NCI-H2081 treated with DMSO at 0.1 percent for 48 hours (cell line): ENCODE measurements at regions not wholly inside any gene's neighbourhood (a gene's known extent, or its start where the extent isn't known, plus 50 kb on each side); places are given as distances from the start of the nearest gene placed in this dataset.
A peak's percentile ranks its signal among the peaks of the same experiment; 100 is the strongest.
"Not testable (repeated sequence)": the region's sequence is repeated elsewhere in the genome, so short reads cannot be mapped to it uniquely, and the experiment has no call there.

ENCODE experiments used
- DNase-seq: peaks from one replicate; lab custom pipeline; 2025; lab: John Stamatoyannopoulos, UW

DNA sequence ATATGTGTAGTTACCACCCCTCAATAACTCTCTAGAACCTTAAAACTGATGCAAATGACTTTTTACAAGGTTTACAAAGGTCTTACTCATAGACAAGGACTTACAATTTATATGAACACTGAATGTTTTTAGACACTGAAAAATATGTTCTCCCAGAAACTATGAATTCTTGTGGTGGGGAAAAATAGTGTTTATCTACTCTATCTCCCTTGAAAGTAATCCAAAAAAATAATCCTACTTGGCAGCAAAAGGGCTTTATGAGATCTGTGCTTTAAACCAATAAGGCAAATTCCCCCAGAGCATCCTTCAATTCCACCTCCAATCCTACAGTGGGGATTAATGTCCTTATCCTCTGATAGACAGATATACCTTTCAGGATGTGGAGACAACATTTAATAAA is 1984.1 kb upstream of the RAG2 start:
- no peak for DNase-seq

GRCh38 chr11:38577769-38578168 is 1979.7 kb upstream of the RAG2 start:
- no peak for DNase-seq

- DNase-seq: no peak
These were observed 1964.5 kb upstream of the RAG2 start for GRCh38 chr11:38562562-38562961.

DNA sequence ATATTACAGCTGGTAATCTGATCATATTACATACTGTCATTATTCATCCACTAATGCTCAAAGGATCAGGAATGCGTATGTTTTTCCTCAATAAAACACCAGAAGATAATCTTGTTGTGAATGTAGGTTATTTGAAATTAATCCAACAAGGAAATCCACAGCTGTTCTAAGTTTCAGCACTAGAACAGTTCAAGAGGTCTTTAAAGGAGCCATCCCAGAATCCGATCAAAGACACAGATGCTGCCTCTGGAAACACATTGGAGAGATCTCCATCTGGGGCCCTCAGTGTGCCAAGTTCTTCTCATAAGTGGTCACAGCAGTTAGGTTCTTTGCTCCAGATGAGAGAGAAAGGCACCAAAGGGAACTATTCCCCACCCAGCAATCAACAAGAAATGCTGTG is 1955.1 kb upstream of the RAG2 start:
- DNase-seq: no peak

DNA sequence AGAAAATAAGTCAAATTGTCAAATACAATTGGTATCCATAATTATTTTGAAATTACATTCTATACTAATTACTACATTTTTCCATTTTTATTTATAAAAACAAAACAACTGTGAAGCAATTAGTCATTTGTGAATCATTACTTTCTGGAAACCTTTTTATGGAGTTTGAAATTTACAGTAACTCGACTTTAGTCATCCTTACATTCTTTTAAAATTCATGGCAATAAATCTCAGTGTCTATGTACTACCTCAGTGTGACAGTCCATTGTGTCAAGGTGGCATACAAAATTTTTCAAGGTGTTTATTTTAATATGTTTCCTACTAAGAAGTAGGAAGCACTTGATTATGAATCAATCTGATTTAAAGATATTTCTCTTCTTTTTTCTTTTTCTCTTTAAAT is 1949.4 kb upstream of the RAG2 start:
- no peak for DNase-seq

DNA sequence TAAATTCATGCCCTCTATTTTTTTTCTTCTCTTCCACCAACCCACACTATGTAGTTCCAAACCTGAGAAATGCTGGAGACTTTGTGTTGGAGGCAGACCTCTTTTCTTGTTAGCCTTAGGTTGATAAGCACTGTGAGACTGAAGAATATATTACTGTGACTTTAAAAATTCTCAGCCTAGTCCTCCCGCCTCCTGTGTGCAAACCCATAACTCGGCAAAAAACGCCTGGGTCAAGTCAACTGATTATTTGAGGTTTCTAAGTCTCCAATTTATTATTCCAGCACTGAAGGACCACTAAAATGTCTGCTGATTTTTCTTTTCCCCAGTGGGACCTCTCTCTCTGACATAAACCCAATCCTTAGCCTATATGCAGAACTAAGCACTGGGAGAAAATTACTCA is 1946.0 kb upstream of the RAG2 start:
- DNase-seq: no peak

- DNase-seq: no peak
These were observed 1945.3 kb upstream of the RAG2 start for GRCh38 chr11:38543311-38543710.

DNA sequence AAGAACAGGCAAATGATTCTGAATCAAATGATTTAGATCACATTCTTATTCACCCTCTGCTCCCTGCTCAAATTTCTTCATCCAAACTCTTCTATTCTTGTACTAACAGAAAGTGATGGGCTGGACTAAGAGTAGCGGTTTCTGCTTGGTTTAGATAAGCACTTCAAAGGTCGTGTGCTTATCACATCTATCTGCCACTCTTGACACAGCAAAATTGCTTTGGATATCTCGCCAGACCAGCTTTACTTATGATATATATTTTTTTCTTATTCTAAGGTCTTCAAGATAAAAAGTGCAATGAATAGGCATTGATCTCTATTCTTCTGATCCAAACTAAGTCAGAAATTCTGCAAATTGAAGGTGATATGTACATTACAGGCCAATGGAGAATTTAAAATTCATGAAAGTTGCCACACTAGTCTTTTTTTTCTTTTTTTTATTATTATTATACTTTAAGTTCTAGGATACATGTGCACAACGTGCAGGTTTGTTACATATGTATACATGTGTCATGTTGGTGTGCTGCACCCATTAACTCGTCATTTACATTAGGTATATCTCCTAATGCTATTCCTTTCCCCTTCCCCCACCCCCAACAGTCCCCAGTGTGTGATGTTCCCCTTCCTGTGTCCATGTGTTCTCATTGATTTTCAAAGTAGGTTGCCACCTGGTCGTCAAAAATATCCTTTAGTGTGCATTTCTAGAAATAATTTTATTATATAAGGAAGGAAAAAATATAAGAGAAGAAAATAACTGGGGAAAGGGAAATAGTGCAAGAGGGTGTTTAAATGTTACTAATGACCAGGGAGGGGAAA is 1941.0 kb upstream of the RAG2 start:
- no peak for DNase-seq

DNA sequence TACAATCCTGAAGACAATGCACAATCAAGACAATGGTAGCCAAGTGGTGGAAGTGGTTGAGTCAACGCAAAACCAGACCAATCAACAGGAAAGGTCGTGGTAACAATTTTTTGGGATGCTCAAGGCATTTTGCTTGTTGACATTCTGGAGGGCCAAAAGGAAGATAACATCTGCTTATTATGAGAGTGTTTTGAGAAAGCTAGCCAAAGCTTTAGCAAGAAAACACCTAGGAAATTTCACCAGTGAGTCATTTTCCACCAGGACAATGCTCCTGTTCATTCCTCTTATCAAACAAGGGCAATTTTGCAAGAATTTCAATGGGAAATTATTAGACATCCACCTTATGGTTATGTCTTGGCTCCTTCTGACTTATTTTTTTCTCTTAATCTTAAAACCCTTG is 1932.2 kb upstream of the RAG2 start:
- no peak for DNase-seq

DNA sequence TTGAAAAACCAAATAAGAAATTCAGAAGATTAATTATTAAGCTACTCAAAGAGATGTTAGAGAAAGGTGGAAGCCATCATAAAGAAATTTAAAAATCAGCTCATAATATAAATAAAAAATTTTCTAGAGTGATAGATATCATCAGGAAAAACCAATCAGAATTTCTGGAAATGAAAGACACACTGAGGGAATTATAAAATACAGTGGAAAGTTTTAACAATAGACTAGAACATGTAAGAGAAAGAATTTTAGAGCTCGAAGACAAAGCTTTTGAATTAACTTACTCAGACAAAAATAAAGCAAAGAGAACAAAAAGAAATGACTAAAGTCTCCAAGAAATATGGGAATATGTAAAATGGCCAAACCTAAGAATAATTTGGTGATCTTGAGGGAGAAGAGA is 1926.9 kb upstream of the RAG2 start:
- no peak for DNase-seq

DNA sequence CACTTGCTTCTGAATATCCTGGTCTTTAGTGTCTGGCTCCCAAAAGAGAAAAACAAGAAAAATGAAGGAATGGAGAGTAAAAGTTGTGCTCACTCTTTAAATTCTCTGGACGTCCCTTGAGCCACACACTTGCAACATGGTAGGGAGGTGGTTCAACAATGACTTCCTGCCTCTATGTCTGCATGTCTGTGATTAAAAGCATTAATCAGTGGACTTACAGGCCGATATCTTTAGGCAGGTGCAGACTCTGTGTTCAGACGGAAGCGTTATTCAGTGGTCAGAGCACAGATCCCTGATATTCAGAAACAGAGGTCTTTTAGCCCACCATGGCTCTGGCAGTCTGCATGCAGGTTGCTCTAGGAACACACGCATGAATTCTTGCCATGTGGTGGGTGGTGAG is 1920.0 kb upstream of the RAG2 start:
- no peak for DNase-seq

GRCh38 chr11:38512830-38513229 is 1914.8 kb upstream of the RAG2 start:
- not testable (repeated sequence) for DNase-seq

DNA sequence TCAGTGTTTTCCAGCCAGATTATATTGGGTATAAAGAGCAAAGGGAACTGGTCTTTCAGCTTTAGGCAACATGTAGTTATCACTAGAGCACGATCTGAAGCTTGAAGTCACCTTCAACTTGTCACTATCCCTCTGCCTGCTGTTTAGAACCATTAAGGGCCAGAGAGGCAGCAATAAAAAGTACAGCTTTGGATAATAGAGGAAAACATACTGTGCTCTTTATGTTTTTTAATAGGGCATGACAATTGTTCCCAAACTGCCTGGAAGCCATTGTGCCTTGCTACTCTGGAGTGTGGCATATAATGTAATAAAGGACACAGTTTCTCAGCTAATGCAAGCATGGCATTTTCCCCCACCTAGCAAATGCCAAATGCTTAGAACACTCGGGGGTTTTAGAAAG is 1912.0 kb upstream of the RAG2 start:
- DNase-seq: no peak

GRCh38 chr11:38503876-38504275 is 1905.8 kb upstream of the RAG2 start:
- DNase-seq: no peak

DNA sequence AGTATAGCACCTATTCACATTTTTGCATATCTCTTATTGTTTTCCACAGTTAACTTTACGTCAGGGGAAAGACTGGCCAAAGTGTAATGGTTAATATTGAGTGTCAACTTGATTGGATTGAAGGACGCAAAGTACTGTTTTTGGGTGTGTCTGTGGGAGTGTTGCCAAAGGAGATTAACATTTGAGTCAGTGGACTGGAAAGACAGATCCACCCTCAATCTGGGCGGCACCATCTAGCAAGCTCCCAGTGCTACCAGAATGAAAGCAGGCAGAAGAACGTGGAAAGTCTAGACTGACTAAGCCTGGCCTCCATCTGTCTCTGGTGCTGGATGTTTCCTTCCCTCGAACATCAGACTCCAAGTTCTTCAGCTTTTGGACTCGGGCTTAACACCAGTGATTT is 1900.7 kb upstream of the RAG2 start:
- no peak for DNase-seq

DNA sequence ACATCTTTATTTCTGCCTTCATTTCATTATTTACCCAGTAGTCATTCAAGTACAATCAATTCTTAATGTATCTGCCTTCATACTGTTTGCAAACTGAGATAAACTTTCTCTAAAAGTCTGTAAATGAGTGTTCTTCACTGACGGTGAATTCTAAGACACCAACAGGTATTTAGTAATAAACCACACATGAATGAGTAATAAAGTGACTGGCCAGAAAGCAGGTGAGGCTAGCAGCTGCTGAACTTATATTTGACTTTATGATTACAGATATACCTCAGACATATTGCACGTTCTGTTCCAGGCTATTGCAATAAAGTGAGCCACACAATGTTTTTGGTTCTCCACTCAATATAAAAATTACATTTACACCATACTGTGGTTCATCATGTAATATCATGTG is 1894.0 kb upstream of the RAG2 start:
- no peak for DNase-seq

GRCh38 chr11:38481391-38481790 is 1883.4 kb upstream of the RAG2 start:
- no peak for DNase-seq

GRCh38 chr11:38476808-38477575 is 1879.0 kb upstream of the RAG2 start:
- DNase-seq: no peak

DNA sequence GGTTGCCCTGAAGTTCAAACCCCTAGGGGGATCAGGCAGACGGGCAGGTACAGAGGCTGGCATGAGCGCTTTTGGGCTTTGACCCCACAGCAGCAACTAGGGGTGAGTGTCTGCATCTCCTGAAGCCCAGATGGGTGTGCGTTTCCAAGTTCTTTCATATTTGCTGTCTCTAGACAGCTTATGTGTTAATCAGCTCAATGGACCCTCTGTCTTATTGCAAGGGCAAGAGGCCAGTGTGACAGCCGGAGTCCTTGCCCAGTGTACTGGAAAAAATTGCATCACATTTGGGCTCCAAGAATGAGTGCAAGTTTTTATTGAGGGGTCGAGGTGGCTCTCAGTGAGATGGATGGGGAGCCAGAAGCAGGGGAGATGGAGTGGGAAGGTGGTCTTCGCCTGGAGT is 1863.7 kb upstream of the RAG2 start:
- no peak for DNase-seq

DNA sequence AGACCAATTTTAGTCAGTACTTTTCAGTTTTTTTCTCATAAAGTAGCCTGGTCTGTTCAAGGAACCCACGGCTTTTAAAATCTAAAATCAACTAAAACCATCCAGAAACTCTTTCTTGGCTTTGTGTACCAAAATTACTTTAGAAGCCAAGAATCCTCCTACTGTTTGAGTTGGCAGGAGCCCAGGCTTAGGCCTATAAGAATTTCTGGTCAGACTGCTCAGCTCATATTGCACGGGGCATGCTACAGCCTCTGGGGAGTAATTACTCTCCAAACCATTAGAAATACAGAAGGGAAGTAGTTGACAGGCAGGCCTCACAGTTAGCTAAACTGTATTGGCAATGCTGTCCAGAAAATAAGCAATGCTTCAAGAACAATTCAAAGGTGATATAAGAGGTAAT is 1862.9 kb upstream of the RAG2 start:
- no peak for DNase-seq

DNA sequence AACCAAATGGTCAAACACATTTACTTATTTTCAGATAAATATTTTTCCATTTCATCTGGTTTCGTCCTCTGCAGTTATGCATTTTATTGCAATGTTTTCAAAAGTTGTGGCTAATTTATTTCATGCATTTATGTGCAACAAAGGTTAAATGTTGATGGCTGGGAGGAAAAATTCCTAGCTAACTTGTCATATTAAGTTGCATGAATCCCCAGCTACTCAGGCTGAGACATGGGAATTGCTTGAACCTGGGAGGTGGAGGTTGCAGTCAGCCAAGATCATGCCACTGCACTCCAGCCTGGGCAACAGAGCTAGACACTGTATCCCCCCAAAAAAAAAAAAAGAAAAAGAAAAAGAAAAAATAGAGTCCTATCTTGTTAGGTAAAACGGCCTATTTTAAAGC is 1862.4 kb upstream of the RAG2 start:
- DNase-seq: no peak

DNA sequence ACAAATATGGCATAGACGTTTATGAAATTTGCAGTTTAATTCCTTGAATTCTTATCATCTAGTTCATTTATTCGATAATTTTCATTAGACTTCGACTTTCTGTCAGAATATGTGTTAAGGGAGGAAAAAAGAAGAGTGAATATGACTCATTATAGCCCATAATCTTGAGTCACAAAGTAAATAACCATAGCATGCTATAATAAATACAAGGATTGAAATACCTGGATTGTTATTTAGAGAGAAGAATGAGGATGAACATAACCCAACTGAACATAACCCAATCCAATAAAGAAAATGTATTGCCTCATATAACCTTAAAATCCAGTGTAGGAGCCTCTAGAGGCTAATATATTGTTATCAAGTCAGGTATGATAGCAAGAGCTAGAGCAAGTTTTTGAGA is 1858.3 kb upstream of the RAG2 start:
- DNase-seq: no peak

- DNase-seq: peak; percentile 29
These were observed 1850.2 kb upstream of the RAG2 start for GRCh38 chr11:38448284-38448683.

GRCh38 chr11:38446336-38446735 is 1848.3 kb upstream of the RAG2 start:
- no peak for DNase-seq
